H1 (cell line): ENCODE measurements at regions not wholly inside any gene's neighbourhood (a gene's known extent, or its start where the extent isn't known, plus 50 kb on each side); places are given as distances from the start of the nearest gene placed in this dataset.
"Not testable (repeated sequence)": the region's sequence is repeated elsewhere in the genome, so short reads cannot be mapped to it uniquely, and the experiment has no call there.

Experiments used
- CTCF ChIA-PET: fragments of 300-600 bp; sonication (Branson Sonifier 250); formaldehyde crosslinking; loops from one replicate; lab custom pipeline; 2021; ENCODE audit not compliant: partially characterized antibody; lab: Charles Lee
- POLR2A ChIA-PET: fragments of 300-600 bp; sonication (Branson Sonifier 250); formaldehyde crosslinking; loops from one replicate; lab custom pipeline; 2021; ENCODE audit warnings: inconsistent platforms; ENCODE audit not compliant: partially characterized antibody; lab: Charles Lee
- DNase-seq, 2 experiments: peaks; one replicate each; pipeline versions ENCODE4 v3.0.0 to v3.0.0-alpha.2; 2010 to 2022; ENCODE audit warnings: low spot score in 2 of 2, low read depth in 1 of 2, mixed read lengths in 1 of 2
- FAIRE-seq: peaks from 2 replicates; lab custom pipeline; 2011; peaks lifted over from hg19 to GRCh38; lab: Jason Lieb, UNC
- H2AFZ ChIP-seq: 2 replicates; pipeline ENCODE4 v1.8.1; 2012; ENCODE audit warnings: low read length, inconsistent platforms
- H2AK5ac ChIP-seq: 2 replicates; pipeline ENCODE4 v1.6.1; 2013; ENCODE audit warnings: low read depth, low read length
- H2BK120ac ChIP-seq: replicated peaks from 2 replicates; pipeline ENCODE3; 2013; ENCODE audit warnings: low read depth, low read length, inconsistent platforms
- H2BK12ac ChIP-seq: 2 replicates; pipeline ENCODE4 v1.6.1; 2013; ENCODE audit warnings: low read depth, low read length
- H2BK15ac ChIP-seq: 2 replicates; pipeline ENCODE4 v1.6.1; 2013; ENCODE audit warnings: low read length
- H2BK20ac ChIP-seq: 2 replicates; pipeline ENCODE4 v1.6.1; 2013; ENCODE audit warnings: low read length
- H2BK5ac ChIP-seq: 2 replicates; pipeline ENCODE4 v1.6.1; 2013; ENCODE audit warnings: low read depth, low read length
- H3K14ac ChIP-seq: 2 replicates; pipeline ENCODE4 v1.6.1; 2013; ENCODE audit warnings: inconsistent platforms; ENCODE audit not compliant: insufficient read length
- H3K18ac ChIP-seq: 2 replicates; pipeline ENCODE4 v1.6.1; 2013; ENCODE audit warnings: low read length; ENCODE audit errors: extremely low read depth
- H3K23ac ChIP-seq: 2 replicates; pipeline ENCODE4 v1.6.1; 2013; ENCODE audit warnings: inconsistent platforms; ENCODE audit not compliant: insufficient read length
- H3K23me2 ChIP-seq: 2 replicates; pipeline ENCODE4 v1.6.1; 2013; ENCODE audit warnings: low read depth, low read length
- H3K27ac ChIP-seq: 2 replicates; pipeline ENCODE4 v1.6.1; 2011; ENCODE audit warnings: low read depth, low read length, inconsistent platforms
- H3K27me3 ChIP-seq, 4 experiments: replicated peaks in 1 of 4; 1 replicate in 1 of 4; 2 replicates in 3 of 4; pipeline versions ENCODE4 v1.6.1 to v1.8.1; 2011 to 2013; ENCODE audit warnings: low read length in 3 of 4, mild to moderate bottlenecking in 3 of 4, inconsistent platforms in 2 of 4, mixed read lengths in 2 of 4, moderate library complexity in 1 of 4; ENCODE audit not compliant: control insufficient read depth in 3 of 4, insufficient read depth in 3 of 4; ENCODE audit errors: extremely low read depth in 1 of 4
- H3K36me3 ChIP-seq, 4 experiments: 2 replicates each; pipeline versions ENCODE4 v1.6.1 to v1.8.1; 2011 to 2013; ENCODE audit warnings: mild to moderate bottlenecking in 4 of 4, low read length in 3 of 4, moderate library complexity in 2 of 4, control low read depth in 1 of 4, inconsistent platforms in 1 of 4; ENCODE audit not compliant: insufficient read depth in 4 of 4, control insufficient read depth in 2 of 4
- H3K4ac ChIP-seq: replicated peaks from 2 replicates; pipeline ENCODE3; 2013; ENCODE audit warnings: low read length, low read depth, mixed read lengths, inconsistent platforms; ENCODE audit not compliant: insufficient read length
- H3K4me1 ChIP-seq, 4 experiments: replicated peaks in 1 of 4; 1 replicate in 1 of 4; 2 replicates in 3 of 4; pipeline versions ENCODE4 v1.6.1 to v1.8.1; 2011 to 2013; ENCODE audit warnings: low read length in 3 of 4, inconsistent platforms in 2 of 4, mixed read lengths in 1 of 4; ENCODE audit not compliant: insufficient read depth in 4 of 4, control insufficient read depth in 3 of 4
- H3K4me2 ChIP-seq, 2 experiments: 2 replicates each; pipeline versions ENCODE4 v1.6.1 to v1.8.1; 2011 to 2013; ENCODE audit warnings: low read depth in 2 of 2, low read length in 2 of 2, control low read depth in 1 of 2, inconsistent platforms in 1 of 2, mild to moderate bottlenecking in 1 of 2; ENCODE audit not compliant: insufficient read depth in 1 of 2
- H3K4me3 ChIP-seq, 4 experiments: fragments of 200-600, 300-600 bp in 1 of 4; sonication (generic), shearing (Covaris generic), sonication (Bioruptor Twin) in 1 of 4; 2 replicates each; pipeline versions ENCODE4 v1.5.1 to v1.8.1; 2011 to 2016; ENCODE audit warnings: low read length in 4 of 4, low read depth in 3 of 4, control low read depth in 2 of 4, inconsistent platforms in 2 of 4, mild to moderate bottlenecking in 2 of 4, mixed read lengths in 1 of 4, moderate library complexity in 1 of 4; ENCODE audit not compliant: insufficient read depth in 2 of 4; ENCODE audit errors: extremely low read depth in 1 of 4
- H3K56ac ChIP-seq: replicated peaks from 2 replicates; pipeline ENCODE3; 2013; ENCODE audit warnings: low read depth, mild to moderate bottlenecking, mixed read lengths, low read length, inconsistent platforms; ENCODE audit not compliant: insufficient read length
- H3K79me1 ChIP-seq: 2 replicates; pipeline ENCODE4 v1.6.1; 2013; ENCODE audit warnings: low read depth, low read length, control low read depth
- H3K79me2 ChIP-seq, 2 experiments: 2 replicates each; pipeline versions ENCODE4 v1.6.1 to v1.8.1; 2012 to 2013; ENCODE audit warnings: low read length in 2 of 2, mild to moderate bottlenecking in 2 of 2, inconsistent platforms in 1 of 2; ENCODE audit not compliant: insufficient read depth in 2 of 2, control insufficient read depth in 1 of 2
- H3K9ac ChIP-seq, 4 experiments: replicated peaks in 1 of 4; 1 replicate in 1 of 4; 2 replicates in 3 of 4; pipeline versions ENCODE4 v1.6.1 to v1.8.1; 2011 to 2013; ENCODE audit warnings: low read depth in 3 of 4, low read length in 3 of 4, control low read depth in 2 of 4, mild to moderate bottlenecking in 2 of 4, moderate library complexity in 2 of 4, inconsistent platforms in 1 of 4; ENCODE audit errors: extremely low read depth in 1 of 4
- H3K9me3 ChIP-seq, 2 experiments: 2 replicates each; pipeline versions ENCODE4 v1.6.1 to v1.8.1; 2012 to 2013; ENCODE audit warnings: mild to moderate bottlenecking in 2 of 2, moderate library complexity in 2 of 2, control low read depth in 1 of 2, inconsistent platforms in 1 of 2, low read depth in 1 of 2, low read length in 1 of 2, mixed read lengths in 1 of 2; ENCODE audit not compliant: insufficient read depth in 2 of 2
- H4K20me1 ChIP-seq, 2 experiments: replicated peaks in 1 of 2; 2 replicates each; pipeline versions ENCODE3 to v1.8.1; 2011 to 2013; ENCODE audit warnings: inconsistent platforms in 2 of 2, low read length in 2 of 2, mild to moderate bottlenecking in 1 of 2; ENCODE audit not compliant: insufficient read depth in 2 of 2, control insufficient read depth in 1 of 2
- H4K5ac ChIP-seq: 2 replicates; pipeline ENCODE4 v1.6.1; 2013; ENCODE audit warnings: low read length, low read depth, mixed read lengths, inconsistent platforms; ENCODE audit not compliant: insufficient read length
- H4K8ac ChIP-seq: 2 replicates; pipeline ENCODE4 v1.8.0; 2013; ENCODE audit warnings: mild to moderate bottlenecking, moderate library complexity, low read length, inconsistent platforms; ENCODE audit not compliant: insufficient read depth; ENCODE audit errors: extremely low read depth
- H4K91ac ChIP-seq: replicated peaks from 2 replicates; pipeline ENCODE3; 2013; ENCODE audit warnings: low read length, mixed read lengths, inconsistent platforms; ENCODE audit not compliant: insufficient read length
- WGBS, 2 experiments: shearing (Covaris generic) in 1 of 2; methylation state at CpG; one replicate each; pipeline versions ENCODE4 v1.1.6 to v1.1.7; 2013 to 2015; ENCODE audit warnings: low lambda C conversion rate in 2 of 2, mixed read lengths in 2 of 2, inconsistent platforms in 1 of 2, low coverage in 1 of 2, missing lambda C conversion rate in 1 of 2; ENCODE audit not compliant: insufficient replicate concordance in 2 of 2, insufficient coverage in 1 of 2, insufficient read length in 1 of 2; ENCODE audit errors: extremely low coverage in 1 of 2, missing lambda C conversion rate in 1 of 2; 5-methylcytosine and 5-hydroxymethylcytosine counted together

DNA sequence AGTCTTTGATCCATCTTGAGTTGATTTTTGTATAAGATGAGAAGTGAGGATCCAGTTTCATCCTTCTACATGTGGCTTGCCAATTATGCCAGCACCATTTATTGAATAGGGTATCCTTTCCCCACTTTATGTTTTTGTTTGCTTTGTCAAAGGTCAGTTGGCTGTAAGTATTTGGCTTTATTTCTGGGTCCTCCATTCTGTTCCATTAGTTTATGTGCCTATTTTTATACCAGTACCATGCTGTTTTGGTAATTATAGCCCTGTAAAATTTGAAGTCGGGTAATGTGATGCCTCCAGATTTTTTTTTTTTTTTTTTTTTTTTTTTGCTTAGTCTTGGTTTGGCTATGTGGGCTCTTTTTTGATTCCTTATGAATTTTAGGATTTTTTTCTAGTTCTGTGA, 203.0 kb upstream of the IRX5 start:
- FAIRE-seq, H4K91ac ChIP-seq, POLR2A ChIA-PET, H3K4me1 ChIP-seq, H3K36me3 ChIP-seq, H3K4me3 ChIP-seq, H4K20me1 ChIP-seq, H2BK120ac ChIP-seq, H2BK15ac ChIP-seq, H3K9ac ChIP-seq, H2AFZ ChIP-seq, H3K18ac ChIP-seq, H2BK12ac ChIP-seq, H3K23me2 ChIP-seq, H3K79me2 ChIP-seq, H2BK5ac ChIP-seq, H3K56ac ChIP-seq, H3K79me1 ChIP-seq, CTCF ChIA-PET, H2BK20ac ChIP-seq, H3K23ac ChIP-seq, H3K4ac ChIP-seq, H2AK5ac ChIP-seq, H4K5ac ChIP-seq, DNase-seq, H3K9me3 ChIP-seq, H3K14ac ChIP-seq, H3K4me2 ChIP-seq, H3K27ac ChIP-seq, H3K27me3 ChIP-seq, H4K8ac ChIP-seq: not testable (repeated sequence)
- WGBS, 2 experiments, result 78% methylated on average over 1 of the region's 1 CpG; no CpG with 5 or more reads in 1 of the 2 experiments
